ENCODE measurements at regions not wholly inside any gene's neighbourhood (a gene's known extent, or its start where the extent isn't known, plus 50 kb on each side); places are given as distances from the start of the nearest gene placed in this dataset.
"Not testable (repeated sequence)": the region's sequence is repeated elsewhere in the genome, so short reads cannot be mapped to it uniquely, and the experiment has no call there.

GRCh38 chr11:87635001-87635400, 540.2 kb downstream of the RAB38 start:
- DNase-seq (ENCODE audit: low read depth): no peak

GRCh38 chr11:87634331-87634730, 540.9 kb downstream of the RAB38 start:
- no peak for DNase-seq (ENCODE audit: low read depth)

GRCh38 chr11:87628957-87629356, 546.3 kb downstream of the RAB38 start:
- no peak for DNase-seq (ENCODE audit: low read depth)

- DNase-seq (ENCODE audit: low read depth): no peak
Observed at GRCh38 chr11:87628026-87628580, 547.1 kb downstream of the RAB38 start.

- not testable (repeated sequence) for DNase-seq (ENCODE audit: low read depth)
Observed at GRCh38 chr11:87623531-87624365, 551.5 kb downstream of the RAB38 start.

- DNase-seq (ENCODE audit: low read depth): no peak
Observed at GRCh38 chr11:87616511-87616910, 558.7 kb downstream of the RAB38 start.

GRCh38 chr11:87604350-87604749, 566.6 kb downstream of the TMEM135 start:
- DNase-seq (ENCODE audit: low read depth): no peak

- no peak for DNase-seq (ENCODE audit: low read depth)
Observed at GRCh38 chr11:87603887-87604286, 566.2 kb downstream of the TMEM135 start.

GRCh38 chr11:87602776-87603175, 565.0 kb downstream of the TMEM135 start:
- DNase-seq (ENCODE audit: low read depth): no peak

GRCh38 chr11:87600938-87601337, 563.2 kb downstream of the TMEM135 start:
- no peak for DNase-seq (ENCODE audit: low read depth)

- no peak for DNase-seq (ENCODE audit: low read depth)
Observed at GRCh38 chr11:87597725-87598124, 560.0 kb downstream of the TMEM135 start.

- no peak for DNase-seq (ENCODE audit: low read depth)
Observed at GRCh38 chr11:87596176-87596575, 558.4 kb downstream of the TMEM135 start.

GRCh38 chr11:87589082-87589481, 551.3 kb downstream of the TMEM135 start:
- no peak for DNase-seq (ENCODE audit: low read depth)

GRCh38 chr11:87585613-87586012, 547.9 kb downstream of the TMEM135 start:
- DNase-seq (ENCODE audit: low read depth): not testable (repeated sequence)

GRCh38 chr11:87583931-87584330, 546.2 kb downstream of the TMEM135 start:
- DNase-seq (ENCODE audit: low read depth): no peak

- no peak for DNase-seq (ENCODE audit: low read depth)
Observed at GRCh38 chr11:87575088-87575487, 537.4 kb downstream of the TMEM135 start.

- no peak for DNase-seq (ENCODE audit: low read depth)
Observed at GRCh38 chr11:87574193-87574592, 536.5 kb downstream of the TMEM135 start.

GRCh38 chr11:87573708-87574107, 536.0 kb downstream of the TMEM135 start:
- DNase-seq (ENCODE audit: low read depth): no peak

- no peak for DNase-seq (ENCODE audit: low read depth)
Observed at GRCh38 chr11:87572881-87573280, 535.1 kb downstream of the TMEM135 start.

GRCh38 chr11:87560352-87560751, 522.6 kb downstream of the TMEM135 start:
- DNase-seq (ENCODE audit: low read depth): no peak

- DNase-seq (ENCODE audit: low read depth): not testable (repeated sequence)
Observed at GRCh38 chr11:87559852-87560251, 522.1 kb downstream of the TMEM135 start.

- DNase-seq (ENCODE audit: low read depth): no peak
Observed at GRCh38 chr11:87555101-87555500, 517.4 kb downstream of the TMEM135 start.

GRCh38 chr11:87548797-87549196, 511.1 kb downstream of the TMEM135 start:
- no peak for DNase-seq (ENCODE audit: low read depth)

- no peak for DNase-seq (ENCODE audit: low read depth)
Observed at GRCh38 chr11:87545858-87546257, 508.1 kb downstream of the TMEM135 start.
